Kidney epithelial cell (primary cell): ENCODE measurements at regions not wholly inside any gene's neighbourhood (a gene's known extent, or its start where the extent isn't known, plus 50 kb on each side); places are given as distances from the start of the nearest gene placed in this dataset.

ENCODE experiments used
- DNase-seq: peaks from one replicate; pipeline ENCODE4 v3.0.0-alpha.2; 2010; ENCODE audit warnings: low read depth
- H3K27me3 ChIP-seq: 2 replicates; pipeline ENCODE4 v1.6.0; 2011; ENCODE audit warnings: low read length; ENCODE audit not compliant: control insufficient read depth, insufficient read depth
- H3K36me3 ChIP-seq: 2 replicates; pipeline ENCODE4 v1.5.1; 2011; ENCODE audit warnings: low read length; ENCODE audit not compliant: control insufficient read depth, insufficient read depth
- H3K4me3 ChIP-seq: 2 replicates; pipeline ENCODE4 v1.5.1; 2011; ENCODE audit warnings: low read depth, mild to moderate bottlenecking, control low read depth, low read length
- TF ChIP-seq, protein P1 (sequence below): IDR thresholded peaks from 2 replicates; pipeline ENCODE4 v1.5.1; 2011; ENCODE audit warnings: mild to moderate bottlenecking, moderate library complexity, low read length, control low read depth, inconsistent platforms; ENCODE audit not compliant: insufficient read depth, poor library complexity, severe bottlenecking

DNA sequence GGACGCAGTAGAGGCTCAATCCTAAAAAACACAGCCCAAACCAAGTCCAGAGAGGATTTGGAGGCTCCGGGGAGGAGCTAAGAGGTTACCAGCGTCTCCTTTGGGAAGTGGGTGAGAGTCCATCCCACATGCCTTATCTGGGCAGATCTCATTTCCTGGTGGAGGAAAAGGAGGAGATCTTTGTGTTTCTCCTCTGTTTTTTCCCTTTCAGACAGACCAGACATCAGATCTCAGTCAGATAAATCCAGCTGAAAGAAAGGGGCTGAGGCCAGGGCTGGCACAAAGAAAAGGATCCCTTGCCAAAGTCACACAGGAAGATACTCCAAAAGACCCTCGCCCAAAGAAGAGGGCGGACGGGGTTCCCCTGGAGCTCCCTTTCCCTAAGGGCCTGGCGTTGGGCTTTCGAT lies 58.3 kb upstream of the COMTD1 start:
- Histone ChIP-seq H3K27me3 (no peaks in the 10 kb centered on the region), H3K4me3 (no peak overlapping the region), H3K36me3 (no peaks in the 10 kb centered on the region)
- TF ChIP-seq, protein P1, sequence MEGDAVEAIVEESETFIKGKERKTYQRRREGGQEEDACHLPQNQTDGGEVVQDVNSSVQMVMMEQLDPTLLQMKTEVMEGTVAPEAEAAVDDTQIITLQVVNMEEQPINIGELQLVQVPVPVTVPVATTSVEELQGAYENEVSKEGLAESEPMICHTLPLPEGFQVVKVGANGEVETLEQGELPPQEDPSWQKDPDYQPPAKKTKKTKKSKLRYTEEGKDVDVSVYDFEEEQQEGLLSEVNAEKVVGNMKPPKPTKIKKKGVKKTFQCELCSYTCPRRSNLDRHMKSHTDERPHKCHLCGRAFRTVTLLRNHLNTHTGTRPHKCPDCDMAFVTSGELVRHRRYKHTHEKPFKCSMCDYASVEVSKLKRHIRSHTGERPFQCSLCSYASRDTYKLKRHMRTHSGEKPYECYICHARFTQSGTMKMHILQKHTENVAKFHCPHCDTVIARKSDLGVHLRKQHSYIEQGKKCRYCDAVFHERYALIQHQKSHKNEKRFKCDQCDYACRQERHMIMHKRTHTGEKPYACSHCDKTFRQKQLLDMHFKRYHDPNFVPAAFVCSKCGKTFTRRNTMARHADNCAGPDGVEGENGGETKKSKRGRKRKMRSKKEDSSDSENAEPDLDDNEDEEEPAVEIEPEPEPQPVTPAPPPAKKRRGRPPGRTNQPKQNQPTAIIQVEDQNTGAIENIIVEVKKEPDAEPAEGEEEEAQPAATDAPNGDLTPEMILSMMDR = no peak
- no peak for DNase-seq

DNA sequence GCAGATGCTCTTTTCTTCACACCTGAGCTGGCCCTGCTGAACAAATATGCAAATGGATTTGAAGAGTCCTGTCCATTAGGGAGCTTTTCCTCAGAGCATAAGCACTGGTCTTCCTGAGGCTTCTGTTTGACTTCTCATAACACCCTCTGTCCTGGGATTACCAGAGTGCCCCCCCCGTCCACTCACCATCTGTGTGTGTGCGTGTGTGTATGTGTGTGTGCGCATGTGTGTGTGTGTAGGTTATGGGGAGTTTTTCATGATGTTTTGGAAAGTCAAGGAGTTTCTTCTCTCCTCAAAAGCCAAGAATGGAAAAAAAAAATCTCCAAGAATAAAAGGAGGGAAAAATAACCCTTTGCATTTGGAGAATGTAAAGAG lies 57.7 kb upstream of the COMTD1 start:
- Histone ChIP-seq H3K27me3 (no peaks in the 10 kb centered on the region), H3K36me3 (no peaks in the 10 kb centered on the region), H3K4me3 (no peak overlapping the region)
- DNase-seq = no peak
- TF ChIP-seq, protein P1 = no peak

DNA sequence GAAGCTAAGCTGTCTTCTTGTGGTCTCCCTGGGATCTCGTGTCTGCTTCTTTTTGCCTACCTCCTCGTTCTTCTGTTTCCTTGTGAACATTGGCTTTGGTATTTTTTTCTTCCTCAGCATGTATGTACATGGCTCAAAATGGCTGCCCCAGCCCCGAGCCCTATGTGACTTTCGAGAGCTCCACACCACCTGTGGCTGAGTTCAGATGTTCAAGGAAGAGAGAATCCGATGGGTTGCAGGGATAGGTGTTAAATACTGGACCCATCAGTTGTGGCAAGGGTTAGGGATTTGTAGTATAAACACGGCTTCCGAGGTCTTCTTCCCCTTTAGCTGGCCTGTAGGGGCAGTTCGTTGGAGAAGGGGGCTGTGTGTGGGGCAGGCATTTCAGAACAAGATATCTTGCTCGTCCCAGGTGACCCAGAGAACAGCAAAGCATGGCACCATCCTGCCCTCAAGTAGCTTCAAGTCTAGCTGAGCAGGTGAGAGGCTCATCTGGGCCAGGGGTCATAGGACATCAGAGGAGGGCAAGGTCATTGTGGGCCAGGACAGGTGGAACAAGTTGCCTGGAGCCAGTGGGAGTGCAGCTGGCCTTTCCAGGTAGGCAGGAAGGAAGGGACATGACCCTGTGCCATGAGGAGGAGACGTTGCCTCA lies 57.2 kb upstream of the COMTD1 start:
- Histone ChIP-seq H3K36me3 (no peaks in the 10 kb centered on the region), H3K4me3 (no peak overlapping the region), H3K27me3 (no peaks in the 10 kb centered on the region)
- no peak for DNase-seq
- TF ChIP-seq, protein P1 = no peak

DNA sequence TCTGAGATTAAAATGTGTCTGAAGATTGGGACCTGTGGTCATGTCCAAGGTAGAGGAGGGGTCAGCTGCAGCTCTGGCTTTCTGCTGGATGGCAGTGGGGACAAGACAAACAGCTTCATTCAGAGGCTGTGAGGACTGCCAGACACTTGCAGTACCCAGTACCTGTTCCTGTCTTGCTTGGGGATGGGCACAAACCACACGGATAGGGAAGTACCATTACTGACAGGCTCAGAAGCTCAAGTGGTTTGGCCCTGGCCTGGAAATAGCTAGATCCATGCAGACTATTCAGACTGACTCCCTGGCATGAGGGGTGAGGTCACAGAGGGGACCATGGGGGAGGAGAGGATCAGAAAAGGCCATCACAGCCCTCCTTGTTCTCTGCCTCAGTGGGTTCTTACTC lies 56.0 kb upstream of the COMTD1 start:
- no peaks in the 10 kb centered on the region for H3K27me3 ChIP-seq
- DNase-seq = no peak
- TF ChIP-seq, protein P1 = no peak
- H3K36me3 ChIP-seq = no peaks in the 10 kb centered on the region
- H3K4me3 ChIP-seq = no peak overlapping the region

DNA sequence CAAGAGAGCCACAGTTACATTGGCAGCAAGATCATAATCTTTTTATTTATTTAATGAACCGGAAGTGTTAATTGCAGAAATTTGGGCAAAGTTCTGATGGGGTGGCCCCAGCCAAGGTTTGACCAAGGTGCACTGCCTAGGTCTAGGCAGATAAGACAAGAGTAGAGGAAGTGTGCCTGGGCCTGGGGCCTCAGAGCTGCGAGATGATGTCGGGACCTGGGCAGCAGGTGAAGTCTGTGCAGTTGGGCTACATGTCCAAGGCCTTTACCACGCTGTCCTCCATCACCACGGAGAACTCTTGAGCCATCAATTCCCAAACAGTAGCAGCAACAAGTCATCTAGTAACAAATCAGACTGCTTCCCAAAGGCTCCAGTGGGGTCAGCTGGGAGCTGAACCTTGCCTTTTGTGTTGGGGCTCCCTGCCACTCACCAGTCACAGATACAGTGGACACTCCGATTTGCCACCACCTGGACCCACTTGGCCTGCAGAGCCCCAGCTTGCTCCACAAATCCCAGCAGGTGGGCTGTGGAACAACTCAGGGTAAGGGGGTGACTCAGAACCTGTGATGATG lies 52.5 kb upstream of the COMTD1 start:
- H3K36me3 ChIP-seq = no peaks in the 10 kb centered on the region
- H3K4me3 ChIP-seq = no peak overlapping the region
- DNase-seq = no peak
- TF ChIP-seq, protein P1 = no peak
- no peaks in the 10 kb centered on the region for H3K27me3 ChIP-seq

DNA sequence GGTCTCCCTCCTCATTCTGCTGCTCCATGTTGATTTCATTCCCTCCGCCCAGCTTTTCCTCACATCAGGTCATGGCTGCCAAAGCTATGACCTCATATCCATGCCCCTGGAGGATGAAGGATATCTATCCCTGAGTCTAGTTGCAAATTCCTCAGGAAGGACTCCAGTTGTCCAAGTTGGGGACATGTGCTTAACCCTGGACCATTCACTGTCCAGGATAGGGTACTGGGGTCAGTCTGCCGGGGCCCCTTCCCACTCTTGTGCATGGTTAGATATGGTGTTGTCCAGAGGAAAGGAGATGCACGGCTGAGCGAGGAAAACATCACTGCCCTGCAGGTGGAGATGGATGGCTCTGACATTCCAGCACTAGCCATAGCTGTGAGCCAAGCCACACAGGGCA lies 51.9 kb upstream of the COMTD1 start:
- Histone ChIP-seq H3K27me3 (no peaks in the 10 kb centered on the region), H3K36me3 (no peaks in the 10 kb centered on the region), H3K4me3 (no peak overlapping the region)
- DNase-seq = no peak
- TF ChIP-seq, protein P1 = no peak
